ENCODE measurements at regions not wholly inside any gene's neighbourhood (a gene's known extent, or its start where the extent isn't known, plus 50 kb on each side); places are given as distances from the start of the nearest gene placed in this dataset.

DNA sequence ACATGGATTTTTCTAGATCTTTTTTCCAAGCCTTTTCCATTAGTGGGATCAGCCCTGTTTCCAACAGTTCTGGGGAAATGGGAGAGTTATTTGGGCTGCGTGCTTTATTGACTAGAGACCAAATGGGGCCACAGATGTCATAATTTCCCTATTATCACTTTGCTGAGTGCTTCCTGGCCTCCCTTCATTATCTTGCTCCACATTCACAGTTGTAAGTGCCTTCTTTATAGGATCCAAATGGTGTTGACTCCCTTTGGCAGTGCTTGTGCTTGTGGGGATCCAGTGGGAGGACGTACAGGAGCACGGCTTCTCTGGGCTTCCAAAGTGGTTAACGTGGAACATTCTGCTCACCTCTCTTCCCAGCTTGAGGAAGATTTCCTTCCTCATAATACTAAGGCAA lies 141.0 kb upstream of the RMST start:
- TF ChIP-seq, protein P1, sequence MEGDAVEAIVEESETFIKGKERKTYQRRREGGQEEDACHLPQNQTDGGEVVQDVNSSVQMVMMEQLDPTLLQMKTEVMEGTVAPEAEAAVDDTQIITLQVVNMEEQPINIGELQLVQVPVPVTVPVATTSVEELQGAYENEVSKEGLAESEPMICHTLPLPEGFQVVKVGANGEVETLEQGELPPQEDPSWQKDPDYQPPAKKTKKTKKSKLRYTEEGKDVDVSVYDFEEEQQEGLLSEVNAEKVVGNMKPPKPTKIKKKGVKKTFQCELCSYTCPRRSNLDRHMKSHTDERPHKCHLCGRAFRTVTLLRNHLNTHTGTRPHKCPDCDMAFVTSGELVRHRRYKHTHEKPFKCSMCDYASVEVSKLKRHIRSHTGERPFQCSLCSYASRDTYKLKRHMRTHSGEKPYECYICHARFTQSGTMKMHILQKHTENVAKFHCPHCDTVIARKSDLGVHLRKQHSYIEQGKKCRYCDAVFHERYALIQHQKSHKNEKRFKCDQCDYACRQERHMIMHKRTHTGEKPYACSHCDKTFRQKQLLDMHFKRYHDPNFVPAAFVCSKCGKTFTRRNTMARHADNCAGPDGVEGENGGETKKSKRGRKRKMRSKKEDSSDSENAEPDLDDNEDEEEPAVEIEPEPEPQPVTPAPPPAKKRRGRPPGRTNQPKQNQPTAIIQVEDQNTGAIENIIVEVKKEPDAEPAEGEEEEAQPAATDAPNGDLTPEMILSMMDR (IDR thresholded peaks at IDR 0.05; ENCODE audit: poor library complexity, severe bottlenecking): no peak
- no peak for TF ChIP-seq POLR2AphosphoS5 (IDR thresholded peaks at IDR 0.05)
- TF ChIP-seq EP300 (conservative IDR thresholded peaks at IDR 0.05; ENCODE audit: poor library complexity, severe bottlenecking): no peak
- TF ChIP-seq EZH2 (IDR thresholded peaks at IDR 0.05; ENCODE audit: borderline replicate concordance, insufficient read depth, low read length, poor library complexity, severe bottlenecking): no peak

All from neural cell (in vitro differentiated cells).